Fibroblast of lung (primary cell): ENCODE measurements at regions not wholly inside any gene's neighbourhood (a gene's known extent, or its start where the extent isn't known, plus 50 kb on each side); places are given as distances from the start of the nearest gene placed in this dataset.

Experiments
- DNase-seq, 2 donors: peaks; one replicate each; pipeline versions ENCODE4 v3.0.0 to v3.0.0-alpha.2; 2010; ENCODE audit warnings: low read depth in 2 of 2
- H2AFZ ChIP-seq: 2 replicates; pipeline ENCODE4 v1.5.1; 2012; ENCODE audit warnings: low read length, control low read depth, inconsistent platforms
- H3K27ac ChIP-seq: 2 replicates; pipeline ENCODE4 v1.5.1; 2011; ENCODE audit warnings: low read length, control low read depth; ENCODE audit not compliant: insufficient read depth
- H3K27me3 ChIP-seq: 2 replicates; pipeline ENCODE4 v1.5.1; 2011; ENCODE audit warnings: mild to moderate bottlenecking, low read length; ENCODE audit not compliant: control insufficient read depth, insufficient read depth
- H3K36me3 ChIP-seq: 2 replicates; pipeline ENCODE4 v1.5.1; 2011; ENCODE audit warnings: low read length; ENCODE audit not compliant: control insufficient read depth, insufficient read depth
- H3K4me1 ChIP-seq: 2 replicates; pipeline ENCODE4 v1.5.1; 2011; ENCODE audit warnings: low read length; ENCODE audit not compliant: control insufficient read depth, insufficient read depth; ENCODE audit errors: extremely low read depth
- H3K4me2 ChIP-seq: 2 replicates; pipeline ENCODE4 v1.5.1; 2011; ENCODE audit warnings: low read length, control low read depth; ENCODE audit not compliant: insufficient read depth; ENCODE audit errors: extremely low read depth
- H3K4me3 ChIP-seq, 4 experiments: fragments of 200-600 bp in 1 of 4; sonication (generic) in 1 of 4; replicated peaks in 1 of 4; 2 replicates each; pipeline ENCODE4 v1.5.1; 2011 to 2016; ENCODE audit warnings: low read length in 4 of 4, low read depth in 3 of 4, mild to moderate bottlenecking in 3 of 4, control low read depth in 2 of 4, inconsistent platforms in 1 of 4, mixed read lengths in 1 of 4; ENCODE audit not compliant: insufficient read depth in 1 of 4; ENCODE audit errors: control extremely low read depth in 1 of 4
- H3K79me2 ChIP-seq: 2 replicates; pipeline ENCODE4 v1.5.1; 2012; ENCODE audit warnings: mild to moderate bottlenecking, low read length, inconsistent platforms; ENCODE audit not compliant: control insufficient read depth, insufficient read depth
- H3K9ac ChIP-seq: 2 replicates; pipeline ENCODE4 v1.5.1; 2011; ENCODE audit warnings: mild to moderate bottlenecking, low read length, control low read depth; ENCODE audit not compliant: insufficient read depth
- H3K9me3 ChIP-seq: 2 replicates; pipeline ENCODE4 v1.5.1; 2012; ENCODE audit warnings: low read depth, low read length; ENCODE audit not compliant: control insufficient read depth, insufficient read depth
- H4K20me1 ChIP-seq: 2 replicates; pipeline ENCODE4 v1.5.1; 2011; ENCODE audit warnings: low read length; ENCODE audit not compliant: control insufficient read depth, insufficient read depth; ENCODE audit errors: extremely low read depth
- CTCF ChIP-seq, 2 donors: IDR thresholded peaks in 1 of 2; conservative IDR thresholded peaks in 1 of 2; 1 replicate in 1 of 2; 2 replicates in 1 of 2; pipeline ENCODE4 v1.5.1; 2011 to 2012; ENCODE audit warnings: low read length in 2 of 2, control low read depth in 1 of 2, inconsistent platforms in 1 of 2, low read depth in 1 of 2, mild to moderate bottlenecking in 1 of 2
- EZH2 ChIP-seq: IDR thresholded peaks from 2 replicates; pipeline ENCODE4 v1.5.1; 2012; ENCODE audit warnings: low read length, control low read depth, mild to moderate bottlenecking; ENCODE audit errors: missing control alignments

GRCh38 chr13:71169180-71169579, 697.8 kb downstream of the DACH1 start:
- DNase-seq: peak; percentile 23 to 47
- Histone ChIP-seq H3K79me2 (no peaks in the 10 kb centered on the region), H3K9ac (no peak overlapping the region), H3K27ac (no peak overlapping the region), H3K9me3 (no peaks in the 10 kb centered on the region), H4K20me1 (no peaks in the 10 kb centered on the region), H3K4me3 (no peak overlapping the region), H3K36me3 (no peaks in the 10 kb centered on the region), H3K27me3 (no peaks in the 10 kb centered on the region), H2AFZ (no peak overlapping the region), H3K4me2 (no peak overlapping the region), H3K4me1 (no peaks in the 10 kb centered on the region)
- TF ChIP-seq EZH2: no peak
- TF ChIP-seq CTCF (conservative IDR thresholded peaks at IDR 0.05 in 1 of 2, IDR thresholded peaks at IDR 0.05 in 1 of 2; ENCODE audit: low read depth in 1 of 2, low read length in 2 of 2): no peak

GRCh38 chr13:71156550-71156949, 710.5 kb downstream of the DACH1 start:
- no peaks in the 10 kb centered on the region for H4K20me1 ChIP-seq
- no peaks in the 10 kb centered on the region for H3K4me1 ChIP-seq
- H3K27me3 ChIP-seq: no peaks in the 10 kb centered on the region
- H2AFZ ChIP-seq: no peak overlapping the region
- no peak overlapping the region for H3K27ac ChIP-seq
- no peaks in the 10 kb centered on the region for H3K79me2 ChIP-seq
- H3K4me3 ChIP-seq: no peak overlapping the region
- H3K36me3 ChIP-seq: no peaks in the 10 kb centered on the region
- no peak for DNase-seq
- H3K4me2 ChIP-seq: no peak overlapping the region
- TF ChIP-seq CTCF (conservative IDR thresholded peaks at IDR 0.05 in 1 of 2, IDR thresholded peaks at IDR 0.05 in 1 of 2; ENCODE audit: low read depth in 1 of 2, low read length in 2 of 2) (no peak), EZH2 (no peak)
- H3K9ac ChIP-seq: no peak overlapping the region
- H3K9me3 ChIP-seq: no peaks in the 10 kb centered on the region

GRCh38 chr13:71149498-71150363, 717.3 kb downstream of the DACH1 start:
- no peaks in the 10 kb centered on the region for H3K36me3 ChIP-seq
- H3K9me3 ChIP-seq: no peaks in the 10 kb centered on the region
- H3K27ac ChIP-seq: no peak overlapping the region
- no peak for DNase-seq
- H3K79me2 ChIP-seq: no peaks in the 10 kb centered on the region
- H3K9ac ChIP-seq: no peak overlapping the region
- no peak overlapping the region for H2AFZ ChIP-seq
- no peaks in the 10 kb centered on the region for H4K20me1 ChIP-seq
- H3K4me3 ChIP-seq: no peak overlapping the region
- TF ChIP-seq CTCF (conservative IDR thresholded peaks at IDR 0.05 in 1 of 2, IDR thresholded peaks at IDR 0.05 in 1 of 2; ENCODE audit: low read depth in 1 of 2, low read length in 2 of 2): no peak
- no peak for TF ChIP-seq EZH2
- no peaks in the 10 kb centered on the region for H3K4me1 ChIP-seq
- no peaks in the 10 kb centered on the region for H3K27me3 ChIP-seq
- H3K4me2 ChIP-seq: no peak overlapping the region
